NCI-H1930 (cell line): ENCODE measurements at regions not wholly inside any gene's neighbourhood (a gene's known extent, or its start where the extent isn't known, plus 50 kb on each side); places are given as distances from the start of the nearest gene placed in this dataset.

Source experiments
- DNase-seq, 2 experiments: peaks; one replicate each; lab custom pipeline; 2025; lab: John Stamatoyannopoulos, UW

GRCh38 chr17:65365169-65365568 lies 196.3 kb downstream of the AXIN2 start:
- DNase-seq = no peak

DNA sequence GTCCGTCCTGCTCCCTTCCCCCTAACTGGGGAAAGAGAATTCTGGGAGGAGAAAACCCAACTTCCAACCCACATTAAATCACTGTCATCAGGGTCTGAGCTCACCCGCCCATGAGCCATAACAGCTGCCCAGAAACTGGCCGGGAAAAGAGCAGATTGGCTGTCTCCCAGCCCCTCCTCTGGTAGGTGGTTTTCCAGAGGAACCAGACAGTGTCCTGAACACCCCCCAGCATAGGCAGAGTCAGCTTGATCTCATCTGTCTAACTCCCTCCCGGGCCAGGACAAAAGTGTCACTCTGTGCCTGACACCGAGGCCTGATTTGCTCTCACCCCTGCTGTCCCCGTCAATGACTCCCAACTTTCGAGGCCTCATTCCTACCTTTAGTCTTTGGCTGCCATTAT lies 197.0 kb downstream of the AXIN2 start:
- DNase-seq = no peak

GRCh38 chr17:65362826-65363225 lies 198.6 kb downstream of the AXIN2 start:
- no peak for DNase-seq

DNA sequence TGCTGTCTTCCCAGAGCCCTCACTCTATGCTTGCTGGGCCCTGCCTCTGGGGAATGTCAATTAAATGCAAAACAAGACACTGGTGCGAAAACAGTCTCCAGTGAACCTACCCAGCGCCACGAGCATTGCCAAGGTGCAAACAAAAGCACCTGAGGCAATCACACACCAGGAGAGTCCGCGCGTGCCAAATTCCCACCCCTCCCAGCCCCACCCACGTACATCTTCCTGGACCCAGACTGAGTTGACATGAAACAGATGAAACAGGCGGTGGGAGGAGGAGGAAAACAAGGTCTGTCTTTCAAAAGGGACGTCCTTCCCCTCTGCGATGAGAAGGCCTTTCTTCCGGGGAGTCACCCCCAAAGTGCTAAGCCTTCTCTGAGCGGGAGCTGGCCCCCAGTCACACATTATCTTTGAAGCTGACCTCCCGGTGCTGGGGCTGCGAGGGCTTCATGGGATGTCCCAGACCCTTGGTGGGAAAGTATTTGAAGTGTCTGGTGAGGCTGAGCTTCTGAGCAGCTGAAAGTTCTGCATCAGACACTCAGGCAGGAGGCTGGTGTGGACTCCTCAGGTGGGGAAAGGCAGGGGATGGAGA lies 200.4 kb downstream of the AXIN2 start:
- DNase-seq = no peak

GRCh38 chr17:65359016-65359415 lies 202.4 kb downstream of the AXIN2 start:
- DNase-seq = no peak

GRCh38 chr17:65356536-65356935 lies 204.9 kb downstream of the AXIN2 start:
- no peak for DNase-seq

- DNase-seq = no peak
Measured at GRCh38 chr17:65355246-65355645, 206.2 kb downstream of the AXIN2 start.

DNA sequence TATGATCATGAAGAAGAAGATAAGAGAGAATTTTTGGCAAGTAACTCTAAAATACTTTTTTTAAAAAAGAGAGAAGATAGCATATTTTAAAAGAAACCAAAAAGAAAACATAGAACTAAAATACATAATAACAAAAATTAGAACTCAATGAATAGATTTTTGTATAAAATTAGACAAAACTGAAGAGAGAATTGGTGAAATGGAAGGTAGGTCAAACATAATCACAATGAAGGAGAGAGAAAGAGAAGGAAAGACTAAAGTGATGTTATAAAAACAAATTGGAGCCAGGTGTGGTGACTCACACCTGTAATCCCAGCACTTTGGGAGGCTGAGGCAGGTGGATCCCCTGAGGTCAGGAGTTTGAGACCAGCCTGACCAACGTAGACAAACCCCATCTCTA lies 211.5 kb downstream of the AXIN2 start:
- DNase-seq = no peak

DNA sequence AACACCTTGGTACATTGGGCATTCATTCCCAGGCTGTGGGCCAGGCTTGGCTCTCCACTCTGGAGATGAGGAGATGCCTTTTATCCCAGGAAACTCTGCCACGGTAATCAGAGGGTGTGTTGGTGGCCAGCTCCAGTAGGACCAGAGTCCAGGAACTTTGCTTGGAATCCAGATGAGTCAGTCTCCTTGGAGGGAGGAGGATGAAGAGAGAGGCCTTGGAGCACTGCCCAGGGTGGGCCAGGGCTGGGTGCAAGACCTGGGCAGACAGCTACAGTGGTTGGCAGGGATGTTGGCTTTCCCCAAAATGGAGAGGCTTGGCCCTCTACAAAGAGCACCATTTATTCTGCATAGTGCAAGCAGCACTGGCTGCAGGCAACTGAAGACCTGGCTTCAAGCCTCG lies 209.0 kb downstream of the RGS9 start:
- no peak for DNase-seq

DNA sequence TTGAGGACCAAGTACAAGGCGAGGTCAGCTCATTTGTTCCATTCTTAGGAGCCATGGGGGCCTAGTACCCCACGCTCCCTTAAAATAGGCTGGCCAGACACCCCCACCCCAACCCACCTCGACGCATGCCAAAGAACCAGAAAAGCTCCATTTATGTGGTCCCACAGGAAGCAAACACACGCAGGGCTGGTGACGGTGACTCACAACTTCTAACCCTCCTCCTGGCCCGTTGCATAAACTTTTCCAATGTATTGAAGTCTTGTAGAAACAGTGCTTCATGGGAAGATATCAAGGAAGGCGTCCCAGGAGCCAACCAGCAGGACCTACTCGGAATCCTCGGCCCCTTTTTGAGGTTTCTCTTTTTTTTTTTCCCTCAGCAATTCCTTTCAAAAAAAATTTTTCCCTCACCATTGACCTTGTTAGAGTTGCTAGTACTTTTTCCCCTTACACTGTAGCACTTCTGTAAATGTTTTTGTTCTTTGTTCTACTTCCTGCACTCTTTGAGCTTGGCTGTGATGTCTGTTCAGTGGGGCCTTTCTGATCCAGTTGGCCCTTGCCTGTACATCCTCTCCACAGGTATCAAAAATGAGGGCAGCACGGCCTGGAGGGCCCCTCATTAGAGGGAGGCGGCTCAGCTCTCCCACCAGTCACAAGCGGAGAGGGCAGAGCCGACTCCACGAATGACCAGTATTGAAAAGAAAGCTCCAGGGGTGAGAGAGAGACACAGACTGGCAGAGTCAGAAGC lies 208.3 kb downstream of the RGS9 start:
- DNase-seq = no peak

GRCh38 chr17:65340401-65340800 lies 203.2 kb downstream of the RGS9 start:
- no peak for DNase-seq

GRCh38 chr17:65334406-65334805 lies 197.2 kb downstream of the RGS9 start:
- DNase-seq = no peak

DNA sequence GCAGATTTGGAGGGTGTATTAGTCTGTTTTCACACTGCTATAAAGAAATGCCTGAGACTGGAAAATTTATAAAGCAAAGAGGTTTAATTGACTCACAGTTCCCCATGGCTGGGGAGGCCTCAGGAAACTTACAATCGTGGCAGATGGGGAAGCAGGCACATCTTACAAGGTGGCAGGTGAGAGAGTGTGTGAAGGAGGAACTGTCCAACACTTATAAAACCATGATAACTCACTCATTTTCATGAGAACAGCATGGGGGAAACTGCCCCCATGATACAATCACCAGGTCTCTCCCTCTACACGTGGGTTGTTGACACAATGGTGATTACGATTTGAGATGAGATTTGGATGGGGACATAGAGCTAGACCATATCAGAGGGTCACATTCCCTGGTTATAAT lies 195.6 kb downstream of the RGS9 start:
- no peak for DNase-seq

DNA sequence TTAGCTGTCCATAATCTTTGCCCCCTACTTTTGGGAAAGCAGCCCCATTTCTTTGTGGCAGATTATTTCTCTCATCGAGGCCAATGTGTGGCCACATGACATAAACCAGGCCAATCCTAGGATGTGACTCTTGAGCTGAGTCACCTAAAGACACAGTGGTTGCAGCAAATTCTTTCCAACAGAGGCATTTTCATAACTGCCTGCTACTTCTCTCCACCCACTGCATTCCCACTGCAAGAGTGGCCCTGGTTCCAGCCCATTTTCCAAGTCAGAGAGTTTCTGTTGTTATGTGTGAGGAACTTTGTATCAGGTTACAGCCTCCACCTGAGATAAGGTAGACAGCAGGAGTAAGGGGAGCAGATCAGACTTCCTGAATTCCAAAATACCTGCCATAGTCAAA lies 195.2 kb downstream of the RGS9 start:
- no peak for DNase-seq

DNA sequence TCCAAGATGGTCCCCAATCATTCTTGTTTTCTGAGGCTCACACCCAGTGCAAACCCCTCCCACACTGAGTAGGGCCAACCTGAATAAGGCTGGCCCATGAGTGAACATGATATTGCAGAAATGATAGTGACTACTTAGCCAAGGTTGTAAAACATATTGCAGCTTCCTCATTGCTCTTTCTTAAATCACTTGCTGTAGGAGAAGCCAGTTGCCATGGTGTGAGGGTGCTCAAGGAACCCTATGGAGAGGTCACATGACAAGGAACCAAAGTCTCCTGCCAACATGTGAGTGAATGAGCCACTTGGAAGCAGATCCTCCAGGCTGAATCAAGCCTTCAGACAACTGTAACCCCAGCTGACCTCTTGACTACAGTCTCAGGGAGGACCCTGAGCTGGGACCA lies 191.4 kb downstream of the RGS9 start:
- DNase-seq = no peak

GRCh38 chr17:65324611-65325342 lies 187.6 kb downstream of the RGS9 start:
- no peak for DNase-seq

DNA sequence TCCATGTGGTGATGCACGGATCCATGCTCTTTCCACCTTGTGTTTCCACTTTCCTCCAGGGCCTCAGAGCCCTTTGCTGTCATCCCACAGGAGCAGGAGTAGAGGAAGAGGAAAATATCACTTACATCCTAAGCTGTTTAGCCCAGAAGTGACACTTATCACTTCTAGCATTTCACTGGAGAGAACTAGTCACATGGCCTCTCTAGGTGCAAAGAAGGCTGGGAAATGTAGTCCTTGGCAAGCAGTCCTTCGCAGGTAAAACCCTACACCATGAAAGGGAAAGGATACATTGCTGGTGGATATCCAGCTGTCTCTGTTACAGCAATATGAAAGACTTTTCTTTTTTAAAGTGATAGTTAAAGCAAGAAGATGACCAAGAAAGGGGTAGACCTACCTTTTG lies 185.9 kb downstream of the RGS9 start:
- DNase-seq = no peak

- DNase-seq = no peak
Measured at GRCh38 chr17:65320820-65321219, 183.7 kb downstream of the RGS9 start.

GRCh38 chr17:65314212-65314611 lies 177.0 kb downstream of the RGS9 start:
- DNase-seq = no peak

GRCh38 chr17:65312718-65313377 lies 175.7 kb downstream of the RGS9 start:
- DNase-seq = no peak

- no peak for DNase-seq
Measured at GRCh38 chr17:65311261-65311660, 174.1 kb downstream of the RGS9 start.

DNA sequence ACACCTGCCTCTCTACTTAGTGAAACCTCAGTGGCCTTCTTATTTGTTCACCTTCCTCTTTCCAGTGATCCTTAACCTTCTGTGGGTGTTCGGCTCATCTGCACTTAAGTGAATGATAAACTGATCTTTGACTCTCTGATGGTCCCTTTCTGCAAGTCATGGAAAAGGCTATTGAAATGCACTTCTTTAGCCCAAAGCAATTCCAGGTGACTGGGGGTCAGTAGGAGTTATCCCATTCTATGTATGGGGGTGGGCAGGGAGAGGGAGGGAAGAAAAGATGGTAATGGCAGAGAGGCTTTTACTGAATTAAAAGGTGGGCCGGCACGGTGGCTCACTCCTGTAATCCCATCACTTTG lies 170.8 kb downstream of the RGS9 start:
- no peak for DNase-seq
